ENCODE measurements at regions not wholly inside any gene's neighbourhood (a gene's known extent, or its start where the extent isn't known, plus 50 kb on each side); places are given as distances from the start of the nearest gene placed in this dataset.

DNA sequence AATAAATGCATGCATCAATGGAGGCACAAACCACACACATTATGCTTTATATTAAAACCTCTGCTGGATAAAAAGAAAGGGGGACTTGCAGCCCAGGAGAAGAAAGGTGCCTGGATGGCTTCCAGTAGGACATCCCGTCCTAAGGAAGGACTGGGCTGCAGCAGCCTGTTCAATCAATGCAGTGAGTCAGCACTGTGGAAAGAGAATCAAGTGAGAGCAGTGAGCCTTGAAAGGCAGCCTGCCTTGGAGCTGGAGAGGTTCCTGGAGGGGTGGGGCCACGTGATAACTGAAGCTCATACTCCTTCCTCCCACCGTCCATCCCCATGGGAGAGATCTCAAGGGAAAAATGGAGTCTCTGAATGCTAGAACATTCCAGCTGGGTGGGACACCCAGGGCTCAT, 501.2 kb downstream of the ADRA2A start:
- TF ChIP-seq POLR2A (IDR thresholded peaks at IDR 0.05; ENCODE audit: low read depth, low read length) (no peak), POLR2AphosphoS5 (IDR thresholded peaks at IDR 0.05; ENCODE audit: low read depth, low read length) (no peak)

Data from GM12891 (cell line).